ENCODE measurements at regions not wholly inside any gene's neighbourhood (a gene's known extent, or its start where the extent isn't known, plus 50 kb on each side); places are given as distances from the start of the nearest gene placed in this dataset.

- TF ChIP-seq CTCF (IDR thresholded peaks at IDR 0.05; ENCODE audit: poor library complexity), result no peak
- TF ChIP-seq EZH2phosphoT487 (IDR thresholded peaks at IDR 0.05; ENCODE audit: low read depth, severe bottlenecking, unreplicated experiment), result no peak
Observed at GRCh38 chr2:65724336-65724735, 291.9 kb upstream of the SPRED2 start.
